ENCODE measurements at regions not wholly inside any gene's neighbourhood (a gene's known extent, or its start where the extent isn't known, plus 50 kb on each side); places are given as distances from the start of the nearest gene placed in this dataset.

DNA sequence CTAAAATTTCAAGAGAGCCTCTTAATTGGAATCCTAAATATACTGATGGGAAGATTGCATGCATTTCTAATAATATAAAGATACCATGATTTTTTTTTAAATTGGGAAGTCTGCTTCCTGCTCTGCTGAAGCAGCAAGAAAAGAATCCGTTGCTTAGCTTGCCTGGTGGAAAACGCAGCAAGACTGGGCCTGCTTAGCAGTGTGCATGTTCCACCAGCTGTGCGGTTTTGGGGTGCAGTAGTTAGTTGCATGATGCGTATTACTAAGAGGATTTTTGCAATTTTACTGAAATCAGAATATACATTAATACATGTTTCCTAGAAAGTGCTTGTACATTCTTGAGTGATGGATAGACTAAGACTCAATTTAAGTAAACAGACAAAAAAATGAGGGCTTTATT lies 319.9 kb downstream of the CMPK2 start:
- TF ChIP-seq, protein P1, sequence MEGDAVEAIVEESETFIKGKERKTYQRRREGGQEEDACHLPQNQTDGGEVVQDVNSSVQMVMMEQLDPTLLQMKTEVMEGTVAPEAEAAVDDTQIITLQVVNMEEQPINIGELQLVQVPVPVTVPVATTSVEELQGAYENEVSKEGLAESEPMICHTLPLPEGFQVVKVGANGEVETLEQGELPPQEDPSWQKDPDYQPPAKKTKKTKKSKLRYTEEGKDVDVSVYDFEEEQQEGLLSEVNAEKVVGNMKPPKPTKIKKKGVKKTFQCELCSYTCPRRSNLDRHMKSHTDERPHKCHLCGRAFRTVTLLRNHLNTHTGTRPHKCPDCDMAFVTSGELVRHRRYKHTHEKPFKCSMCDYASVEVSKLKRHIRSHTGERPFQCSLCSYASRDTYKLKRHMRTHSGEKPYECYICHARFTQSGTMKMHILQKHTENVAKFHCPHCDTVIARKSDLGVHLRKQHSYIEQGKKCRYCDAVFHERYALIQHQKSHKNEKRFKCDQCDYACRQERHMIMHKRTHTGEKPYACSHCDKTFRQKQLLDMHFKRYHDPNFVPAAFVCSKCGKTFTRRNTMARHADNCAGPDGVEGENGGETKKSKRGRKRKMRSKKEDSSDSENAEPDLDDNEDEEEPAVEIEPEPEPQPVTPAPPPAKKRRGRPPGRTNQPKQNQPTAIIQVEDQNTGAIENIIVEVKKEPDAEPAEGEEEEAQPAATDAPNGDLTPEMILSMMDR (IDR thresholded peaks at IDR 0.05; ENCODE audit: insufficient read depth, low read depth, low read length) = no peak
- no peak for TF ChIP-seq EZH2 (IDR thresholded peaks at IDR 0.05; ENCODE audit: insufficient read depth, low read length)
